GM23338 (cell line): ENCODE measurements at regions not wholly inside any gene's neighbourhood (a gene's known extent, or its start where the extent isn't known, plus 50 kb on each side); places are given as distances from the start of the nearest gene placed in this dataset.

ENCODE experiments used
- ATAC-seq: fragments of 200-7000 bp; cut with Tn5 transposase; 3 replicates; pipeline ENCODE4 v1.9.1; 2020
- DNase-seq: peaks from one replicate; pipeline ENCODE4 v3.0.0-alpha.2; 2015; ENCODE audit warnings: low spot score
- H2AFZ ChIP-seq: fragments of 200-600 bp; sonication (generic); 2 replicates; pipeline ENCODE4 v1.8.0; 2016; ENCODE audit warnings: antibody characterized with exemption, mild to moderate bottlenecking, moderate library complexity
- H3F3A ChIP-seq: fragments of 200-600 bp; sonication (generic); replicated peaks from 2 replicates; pipeline ENCODE4 v1.8.0; 2017; ENCODE audit warnings: antibody characterized with exemption, mixed run types, low read depth
- H3K27ac ChIP-seq: fragments of 200-600 bp; sonication (generic); 2 replicates; pipeline ENCODE4 v1.6.1; 2016; ENCODE audit warnings: low read depth
- H3K27me3 ChIP-seq: fragments of 200-600 bp; sonication (generic); 2 replicates; pipeline ENCODE4 v1.8.0; 2016; ENCODE audit warnings: mild to moderate bottlenecking, mixed run types, moderate library complexity; ENCODE audit not compliant: insufficient read depth
- H3K36me3 ChIP-seq: fragments of 200-600 bp; sonication (generic); 2 replicates; pipeline ENCODE4 v1.8.0; 2016; ENCODE audit warnings: mild to moderate bottlenecking; ENCODE audit not compliant: insufficient read depth
- H3K4me1 ChIP-seq: fragments of 200-600 bp; sonication (generic); 2 replicates; pipeline ENCODE4 v1.8.0; 2016; ENCODE audit warnings: mild to moderate bottlenecking, moderate library complexity; ENCODE audit not compliant: insufficient read depth
- H3K4me2 ChIP-seq: fragments of 200-600 bp; sonication (generic); 2 replicates; pipeline ENCODE4 v1.7.1; 2017; ENCODE audit warnings: mixed run types
- H3K4me3 ChIP-seq: fragments of 200-600 bp; sonication (generic); 2 replicates; pipeline ENCODE4 v1.6.1; 2016; ENCODE audit warnings: mixed run types
- H3K79me2 ChIP-seq: fragments of 200-600 bp; sonication (generic); replicated peaks from 2 replicates; pipeline ENCODE4 v1.8.0; 2017; ENCODE audit warnings: mild to moderate bottlenecking; ENCODE audit not compliant: insufficient read depth
- H3K9me2 ChIP-seq: fragments of 200-600 bp; sonication (generic); 2 replicates; pipeline ENCODE4 v1.8.0; 2017; ENCODE audit not compliant: insufficient read depth
- H4K20me1 ChIP-seq: fragments of 200-600 bp; sonication (generic); replicated peaks from 2 replicates; pipeline ENCODE4 v1.8.0; 2017; ENCODE audit warnings: mild to moderate bottlenecking; ENCODE audit not compliant: insufficient read depth
- H3K27ac Mint-ChIP-seq: 2 replicates; pipeline ENCODE4 v1.8.0; 2020; ENCODE audit warnings: inconsistent platforms, mild to moderate bottlenecking, moderate library complexity, mixed read lengths
- H3K27me3 Mint-ChIP-seq: 3 replicates; pipeline ENCODE4 v1.8.0; 2022; ENCODE audit warnings: low read depth, mild to moderate bottlenecking, moderate library complexity, mixed read lengths, inconsistent platforms; ENCODE audit not compliant: insufficient read depth, poor library complexity
- H3K36me3 Mint-ChIP-seq: 3 replicates; pipeline ENCODE4 v1.8.0; 2021; ENCODE audit warnings: low read depth, mild to moderate bottlenecking, inconsistent platforms, moderate library complexity, mixed read lengths
- H3K4me1 Mint-ChIP-seq: 3 replicates; pipeline ENCODE4 v1.8.0; 2020; ENCODE audit warnings: mild to moderate bottlenecking, inconsistent platforms, mixed read lengths
- H3K4me3 Mint-ChIP-seq: 3 replicates; pipeline ENCODE4 v1.8.0; 2021; ENCODE audit warnings: moderate library complexity, mild to moderate bottlenecking, inconsistent platforms, mixed read lengths
- H3K9me3 Mint-ChIP-seq: 3 replicates; pipeline ENCODE4 v1.8.0; 2020; ENCODE audit warnings: moderate library complexity, mild to moderate bottlenecking, inconsistent platforms, mixed read lengths
- CREB1 ChIP-seq: fragments of 250-450 bp; sonication (Bioruptor Pico); IDR thresholded peaks from 2 replicates; pipeline ENCODE4 v1.5.0; 2020; ENCODE audit warnings: low read depth, mild to moderate bottlenecking, moderate library complexity
- EZH2 ChIP-seq: fragments of 200-600 bp; sonication (generic); IDR thresholded peaks from one replicate; pipeline ENCODE4 v1.8.0; 2017; ENCODE audit warnings: antibody characterized with exemption, mild to moderate bottlenecking, low read depth; ENCODE audit not compliant: unreplicated experiment
- EZH2phosphoT487 ChIP-seq: fragments of 200-600 bp; sonication (generic); IDR thresholded peaks from one replicate; pipeline ENCODE4 v1.8.1; 2018; ENCODE audit warnings: antibody characterized with exemption; ENCODE audit not compliant: unreplicated experiment
- JUNB ChIP-seq: IDR thresholded peaks from one replicate; pipeline ENCODE4 v1.6.1; 2016; ENCODE audit warnings: antibody characterized with exemption; ENCODE audit not compliant: unreplicated experiment
- NANOG ChIP-seq: IDR thresholded peaks from 2 replicates; pipeline ENCODE4 v1.6.1; 2016; ENCODE audit warnings: antibody characterized with exemption, borderline replicate concordance
- POLR2AphosphoS5 ChIP-seq: IDR thresholded peaks from 2 replicates; pipeline ENCODE4 v1.6.1; 2016; ENCODE audit warnings: antibody characterized with exemption, low read depth
- STAT1 ChIP-seq: IDR thresholded peaks from one replicate; pipeline ENCODE4 v1.6.1; 2016; ENCODE audit warnings: antibody characterized with exemption; ENCODE audit not compliant: unreplicated experiment
- ZNF114 ChIP-seq: fragments of 250-450 bp; sonication (Bioruptor Pico); IDR thresholded peaks from 2 replicates; pipeline ENCODE4 v1.5.0; 2020; ENCODE audit warnings: mild to moderate bottlenecking, moderate library complexity
- ZNF331 ChIP-seq: fragments of 250-450 bp; sonication (Bioruptor Pico); IDR thresholded peaks from 2 replicates; pipeline ENCODE4 v1.5.0; 2020; ENCODE audit warnings: low read depth, mild to moderate bottlenecking, moderate library complexity
- TF ChIP-seq, protein P1 (sequence below): IDR thresholded peaks from 2 replicates; pipeline ENCODE4 v1.6.1; 2016; ENCODE audit warnings: antibody characterized with exemption
- TF ChIP-seq, protein P2 (sequence below), 2 experiments: fragments of 200-600 bp in 1 of 2; sonication (generic) in 1 of 2; conservative IDR thresholded peaks; 2 replicates each; pipeline versions ENCODE4 v1.5.1 to v1.6.1; 2016 to 2017; ENCODE audit warnings: antibody characterized with exemption in 2 of 2, low read depth in 2 of 2, mild to moderate bottlenecking in 2 of 2, moderate library complexity in 1 of 2
- TF ChIP-seq, protein P3 (sequence below): fragments of 250-450 bp; sonication (Bioruptor Pico); IDR thresholded peaks from 2 replicates; pipeline ENCODE4 v1.5.0; 2020; ENCODE audit warnings: mild to moderate bottlenecking, moderate library complexity
- TF ChIP-seq, protein P4 (sequence below): IDR thresholded peaks from one replicate; pipeline ENCODE4 v1.6.1; 2018; ENCODE audit warnings: antibody characterized with exemption; ENCODE audit not compliant: unreplicated experiment

DNA sequence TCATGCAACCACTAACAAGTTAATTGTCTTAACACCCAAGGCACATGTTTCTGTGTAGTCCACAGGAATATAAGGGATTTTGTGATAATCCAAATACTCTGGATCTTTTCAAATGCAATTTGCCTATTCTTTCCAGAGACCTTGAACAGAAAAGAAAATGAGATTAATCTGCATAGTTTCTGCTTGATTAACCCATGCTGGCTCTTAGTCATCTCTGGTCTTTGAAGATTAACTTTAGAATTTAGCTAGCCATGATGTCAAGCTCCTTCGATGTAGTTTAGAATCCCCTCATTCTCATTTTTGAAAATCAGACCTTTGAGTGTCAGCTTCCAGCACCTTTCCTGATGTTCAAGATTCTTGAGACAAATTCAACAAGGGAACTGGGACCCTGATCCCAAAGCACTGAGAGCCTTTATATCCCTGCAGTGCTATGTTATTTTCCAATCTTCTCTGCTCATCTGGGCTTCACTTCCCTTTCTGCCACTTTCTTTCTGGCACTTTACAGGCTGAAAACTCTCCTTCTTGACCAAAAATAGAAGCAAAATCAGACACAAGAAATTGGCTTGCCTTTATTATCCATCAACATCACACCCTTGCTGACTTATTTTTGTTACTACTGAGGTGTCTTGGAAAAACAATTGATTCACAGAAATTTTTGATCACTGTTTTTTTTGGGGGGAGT is 155.5 kb downstream of the PALM2AKAP2 start:
- Mint-ChIP-seq H3K9me3 (no peaks in the 10 kb centered on the region), H3K27me3 (peaks cover 2% of the 10 kb centered on the region), H3K4me1 (peaks cover 13% of the 10 kb centered on the region), H3K36me3 (no peaks in the 10 kb centered on the region; the same call in 1 of the 3 replicates), H3K4me3 (no peak overlapping the region), H3K27ac (no peak overlapping the region)
- Histone ChIP-seq H3K79me2 (no peaks in the 10 kb centered on the region), H3K4me2 (no peak overlapping the region), H3K27ac (no peak overlapping the region), H3K36me3 (no peaks in the 10 kb centered on the region), H3K4me3 (no peak overlapping the region), H3K9me2 (no peaks in the 10 kb centered on the region), H3K27me3 (no peaks in the 10 kb centered on the region), H3K4me1 (no peaks in the 10 kb centered on the region), H3F3A (no peaks in the 10 kb centered on the region), H2AFZ (no peak overlapping the region), H4K20me1 (no peaks in the 10 kb centered on the region)
- no peak for DNase-seq
- no peak for TF ChIP-seq EZH2
- TF ChIP-seq, protein P1, sequence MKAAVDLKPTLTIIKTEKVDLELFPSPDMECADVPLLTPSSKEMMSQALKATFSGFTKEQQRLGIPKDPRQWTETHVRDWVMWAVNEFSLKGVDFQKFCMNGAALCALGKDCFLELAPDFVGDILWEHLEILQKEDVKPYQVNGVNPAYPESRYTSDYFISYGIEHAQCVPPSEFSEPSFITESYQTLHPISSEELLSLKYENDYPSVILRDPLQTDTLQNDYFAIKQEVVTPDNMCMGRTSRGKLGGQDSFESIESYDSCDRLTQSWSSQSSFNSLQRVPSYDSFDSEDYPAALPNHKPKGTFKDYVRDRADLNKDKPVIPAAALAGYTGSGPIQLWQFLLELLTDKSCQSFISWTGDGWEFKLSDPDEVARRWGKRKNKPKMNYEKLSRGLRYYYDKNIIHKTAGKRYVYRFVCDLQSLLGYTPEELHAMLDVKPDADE = no peak
- TF ChIP-seq NANOG = no peak
- TF ChIP-seq EZH2phosphoT487 = no peak
- no peak for TF ChIP-seq STAT1
- TF ChIP-seq, protein P2, sequence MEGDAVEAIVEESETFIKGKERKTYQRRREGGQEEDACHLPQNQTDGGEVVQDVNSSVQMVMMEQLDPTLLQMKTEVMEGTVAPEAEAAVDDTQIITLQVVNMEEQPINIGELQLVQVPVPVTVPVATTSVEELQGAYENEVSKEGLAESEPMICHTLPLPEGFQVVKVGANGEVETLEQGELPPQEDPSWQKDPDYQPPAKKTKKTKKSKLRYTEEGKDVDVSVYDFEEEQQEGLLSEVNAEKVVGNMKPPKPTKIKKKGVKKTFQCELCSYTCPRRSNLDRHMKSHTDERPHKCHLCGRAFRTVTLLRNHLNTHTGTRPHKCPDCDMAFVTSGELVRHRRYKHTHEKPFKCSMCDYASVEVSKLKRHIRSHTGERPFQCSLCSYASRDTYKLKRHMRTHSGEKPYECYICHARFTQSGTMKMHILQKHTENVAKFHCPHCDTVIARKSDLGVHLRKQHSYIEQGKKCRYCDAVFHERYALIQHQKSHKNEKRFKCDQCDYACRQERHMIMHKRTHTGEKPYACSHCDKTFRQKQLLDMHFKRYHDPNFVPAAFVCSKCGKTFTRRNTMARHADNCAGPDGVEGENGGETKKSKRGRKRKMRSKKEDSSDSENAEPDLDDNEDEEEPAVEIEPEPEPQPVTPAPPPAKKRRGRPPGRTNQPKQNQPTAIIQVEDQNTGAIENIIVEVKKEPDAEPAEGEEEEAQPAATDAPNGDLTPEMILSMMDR (conservative IDR thresholded peaks at IDR 0.05; ENCODE audit: low read depth in 2 of 2) = no peak
- TF ChIP-seq ZNF114 (CRISPR knock-in tag) = no peak
- TF ChIP-seq, protein P3, sequence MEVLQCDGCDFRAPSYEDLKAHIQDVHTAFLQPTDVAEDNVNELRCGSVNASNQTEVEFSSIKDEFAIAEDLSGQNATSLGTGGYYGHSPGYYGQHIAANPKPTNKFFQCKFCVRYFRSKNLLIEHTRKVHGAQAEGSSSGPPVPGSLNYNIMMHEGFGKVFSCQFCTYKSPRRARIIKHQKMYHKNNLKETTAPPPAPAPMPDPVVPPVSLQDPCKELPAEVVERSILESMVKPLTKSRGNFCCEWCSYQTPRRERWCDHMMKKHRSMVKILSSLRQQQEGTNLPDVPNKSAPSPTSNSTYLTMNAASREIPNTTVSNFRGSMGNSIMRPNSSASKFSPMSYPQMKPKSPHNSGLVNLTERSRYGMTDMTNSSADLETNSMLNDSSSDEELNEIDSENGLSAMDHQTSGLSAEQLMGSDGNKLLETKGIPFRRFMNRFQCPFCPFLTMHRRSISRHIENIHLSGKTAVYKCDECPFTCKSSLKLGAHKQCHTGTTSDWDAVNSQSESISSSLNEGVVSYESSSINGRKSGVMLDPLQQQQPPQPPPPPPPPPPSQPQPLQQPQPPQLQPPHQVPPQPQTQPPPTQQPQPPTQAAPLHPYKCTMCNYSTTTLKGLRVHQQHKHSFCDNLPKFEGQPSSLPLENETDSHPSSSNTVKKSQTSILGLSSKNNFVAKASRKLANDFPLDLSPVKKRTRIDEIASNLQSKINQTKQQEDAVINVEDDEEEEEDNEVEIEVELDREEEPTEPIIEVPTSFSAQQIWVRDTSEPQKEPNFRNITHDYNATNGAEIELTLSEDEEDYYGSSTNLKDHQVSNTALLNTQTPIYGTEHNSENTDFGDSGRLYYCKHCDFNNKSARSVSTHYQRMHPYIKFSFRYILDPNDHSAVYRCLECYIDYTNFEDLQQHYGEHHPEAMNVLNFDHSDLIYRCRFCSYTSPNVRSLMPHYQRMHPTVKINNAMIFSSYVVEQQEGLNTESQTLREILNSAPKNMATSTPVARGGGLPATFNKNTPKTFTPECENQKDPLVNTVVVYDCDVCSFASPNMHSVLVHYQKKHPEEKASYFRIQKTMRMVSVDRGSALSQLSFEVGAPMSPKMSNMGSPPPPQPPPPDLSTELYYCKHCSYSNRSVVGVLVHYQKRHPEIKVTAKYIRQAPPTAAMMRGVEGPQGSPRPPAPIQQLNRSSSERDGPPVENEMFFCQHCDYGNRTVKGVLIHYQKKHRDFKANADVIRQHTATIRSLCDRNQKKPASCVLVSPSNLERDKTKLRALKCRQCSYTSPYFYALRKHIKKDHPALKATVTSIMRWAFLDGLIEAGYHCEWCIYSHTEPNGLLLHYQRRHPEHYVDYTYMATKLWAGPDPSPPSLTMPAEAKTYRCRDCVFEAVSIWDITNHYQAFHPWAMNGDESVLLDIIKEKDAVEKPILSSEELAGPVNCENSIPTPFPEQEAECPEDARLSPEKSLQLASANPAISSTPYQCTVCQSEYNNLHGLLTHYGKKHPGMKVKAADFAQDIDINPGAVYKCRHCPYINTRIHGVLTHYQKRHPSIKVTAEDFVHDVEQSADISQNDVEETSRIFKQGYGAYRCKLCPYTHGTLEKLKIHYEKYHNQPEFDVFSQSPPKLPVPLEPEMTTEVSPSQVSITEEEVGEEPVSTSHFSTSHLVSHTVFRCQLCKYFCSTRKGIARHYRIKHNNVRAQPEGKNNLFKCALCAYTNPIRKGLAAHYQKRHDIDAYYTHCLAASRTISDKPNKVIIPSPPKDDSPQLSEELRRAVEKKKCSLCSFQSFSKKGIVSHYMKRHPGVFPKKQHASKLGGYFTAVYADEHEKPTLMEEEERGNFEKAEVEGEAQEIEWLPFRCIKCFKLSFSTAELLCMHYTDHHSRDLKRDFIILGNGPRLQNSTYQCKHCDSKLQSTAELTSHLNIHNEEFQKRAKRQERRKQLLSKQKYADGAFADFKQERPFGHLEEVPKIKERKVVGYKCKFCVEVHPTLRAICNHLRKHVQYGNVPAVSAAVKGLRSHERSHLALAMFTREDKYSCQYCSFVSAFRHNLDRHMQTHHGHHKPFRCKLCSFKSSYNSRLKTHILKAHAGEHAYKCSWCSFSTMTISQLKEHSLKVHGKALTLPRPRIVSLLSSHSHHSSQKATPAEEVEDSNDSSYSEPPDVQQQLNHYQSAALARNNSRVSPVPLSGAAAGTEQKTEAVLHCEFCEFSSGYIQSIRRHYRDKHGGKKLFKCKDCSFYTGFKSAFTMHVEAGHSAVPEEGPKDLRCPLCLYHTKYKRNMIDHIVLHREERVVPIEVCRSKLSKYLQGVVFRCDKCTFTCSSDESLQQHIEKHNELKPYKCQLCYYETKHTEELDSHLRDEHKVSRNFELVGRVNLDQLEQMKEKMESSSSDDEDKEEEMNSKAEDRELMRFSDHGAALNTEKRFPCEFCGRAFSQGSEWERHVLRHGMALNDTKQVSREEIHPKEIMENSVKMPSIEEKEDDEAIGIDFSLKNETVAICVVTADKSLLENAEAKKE (CRISPR knock-in tag) = no peak
- TF ChIP-seq, protein P4, sequence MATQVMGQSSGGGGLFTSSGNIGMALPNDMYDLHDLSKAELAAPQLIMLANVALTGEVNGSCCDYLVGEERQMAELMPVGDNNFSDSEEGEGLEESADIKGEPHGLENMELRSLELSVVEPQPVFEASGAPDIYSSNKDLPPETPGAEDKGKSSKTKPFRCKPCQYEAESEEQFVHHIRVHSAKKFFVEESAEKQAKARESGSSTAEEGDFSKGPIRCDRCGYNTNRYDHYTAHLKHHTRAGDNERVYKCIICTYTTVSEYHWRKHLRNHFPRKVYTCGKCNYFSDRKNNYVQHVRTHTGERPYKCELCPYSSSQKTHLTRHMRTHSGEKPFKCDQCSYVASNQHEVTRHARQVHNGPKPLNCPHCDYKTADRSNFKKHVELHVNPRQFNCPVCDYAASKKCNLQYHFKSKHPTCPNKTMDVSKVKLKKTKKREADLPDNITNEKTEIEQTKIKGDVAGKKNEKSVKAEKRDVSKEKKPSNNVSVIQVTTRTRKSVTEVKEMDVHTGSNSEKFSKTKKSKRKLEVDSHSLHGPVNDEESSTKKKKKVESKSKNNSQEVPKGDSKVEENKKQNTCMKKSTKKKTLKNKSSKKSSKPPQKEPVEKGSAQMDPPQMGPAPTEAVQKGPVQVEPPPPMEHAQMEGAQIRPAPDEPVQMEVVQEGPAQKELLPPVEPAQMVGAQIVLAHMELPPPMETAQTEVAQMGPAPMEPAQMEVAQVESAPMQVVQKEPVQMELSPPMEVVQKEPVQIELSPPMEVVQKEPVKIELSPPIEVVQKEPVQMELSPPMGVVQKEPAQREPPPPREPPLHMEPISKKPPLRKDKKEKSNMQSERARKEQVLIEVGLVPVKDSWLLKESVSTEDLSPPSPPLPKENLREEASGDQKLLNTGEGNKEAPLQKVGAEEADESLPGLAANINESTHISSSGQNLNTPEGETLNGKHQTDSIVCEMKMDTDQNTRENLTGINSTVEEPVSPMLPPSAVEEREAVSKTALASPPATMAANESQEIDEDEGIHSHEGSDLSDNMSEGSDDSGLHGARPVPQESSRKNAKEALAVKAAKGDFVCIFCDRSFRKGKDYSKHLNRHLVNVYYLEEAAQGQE = no peak
- TF ChIP-seq POLR2AphosphoS5 = no peak
- no peak for TF ChIP-seq ZNF331 (CRISPR knock-in tag)
- no peak for TF ChIP-seq CREB1 (CRISPR knock-in tag)
- TF ChIP-seq JUNB = no peak
- ATAC-seq = no peak
